GM23248 (cell line): ENCODE measurements at regions not wholly inside any gene's neighbourhood (a gene's known extent, or its start where the extent isn't known, plus 50 kb on each side); places are given as distances from the start of the nearest gene placed in this dataset.

Experiments
- DNase-seq: peaks from one replicate; pipeline ENCODE4 v3.0.0-alpha.2; 2015
- H2AFZ ChIP-seq: fragments of 200-600 bp; sonication (generic); 2 replicates; pipeline ENCODE4 v1.6.1; 2016; ENCODE audit warnings: antibody characterized with exemption
- H3F3A ChIP-seq: fragments of 200-600 bp; sonication (generic); 2 replicates; pipeline ENCODE4 v1.6.1; 2016; ENCODE audit warnings: mild to moderate bottlenecking, antibody characterized with exemption, mixed run types; ENCODE audit not compliant: insufficient read depth
- H3K27ac ChIP-seq: fragments of 200-600 bp; sonication (generic); 2 replicates; pipeline ENCODE4 v1.5.1; 2016; ENCODE audit warnings: mild to moderate bottlenecking
- H3K27me3 ChIP-seq: fragments of 200-600 bp; sonication (generic); replicated peaks from 2 replicates; pipeline ENCODE4 v1.6.1; 2016; ENCODE audit warnings: mild to moderate bottlenecking; ENCODE audit not compliant: insufficient read depth
- H3K36me3 ChIP-seq: fragments of 200-600 bp; sonication (generic); 2 replicates; pipeline ENCODE4 v1.6.1; 2016; ENCODE audit warnings: low read depth, mild to moderate bottlenecking
- H3K4me1 ChIP-seq: fragments of 200-600 bp; sonication (generic); 2 replicates; pipeline ENCODE4 v1.6.1; 2016; ENCODE audit warnings: mild to moderate bottlenecking; ENCODE audit not compliant: insufficient read depth
- H3K4me2 ChIP-seq: fragments of 200-600 bp; sonication (generic); one replicate; pipeline ENCODE4 v1.6.1; 2016; ENCODE audit warnings: mild to moderate bottlenecking; ENCODE audit not compliant: unreplicated experiment
- H3K4me3 ChIP-seq: fragments of 200-600 bp; sonication (generic); 2 replicates; pipeline ENCODE4 v1.5.1; 2016; ENCODE audit warnings: mild to moderate bottlenecking
- H3K79me2 ChIP-seq: fragments of 200-600 bp; sonication (generic); 2 replicates; pipeline ENCODE4 v1.6.1; 2016; ENCODE audit warnings: mild to moderate bottlenecking; ENCODE audit not compliant: insufficient read depth
- H3K9ac ChIP-seq: fragments of 200-600 bp; sonication (generic); 2 replicates; pipeline ENCODE4 v1.6.1; 2016; ENCODE audit warnings: mild to moderate bottlenecking
- H3K9me2 ChIP-seq: fragments of 200-600 bp; sonication (generic); 2 replicates; pipeline ENCODE4 v1.6.1; 2016; ENCODE audit warnings: mixed run types, mild to moderate bottlenecking, moderate library complexity; ENCODE audit not compliant: insufficient read depth
- H3K9me3 ChIP-seq: fragments of 200-600 bp; sonication (generic); one replicate; pipeline ENCODE4 v1.6.1; 2017; ENCODE audit warnings: low read depth
- H4K20me1 ChIP-seq: fragments of 200-600 bp; sonication (generic); 2 replicates; pipeline ENCODE4 v1.6.0; 2016; ENCODE audit not compliant: insufficient read depth
- EZH2 ChIP-seq: fragments of 200-600 bp; sonication (generic); IDR thresholded peaks from 2 replicates; pipeline ENCODE4 v1.6.1; 2018; ENCODE audit warnings: antibody characterized with exemption, mild to moderate bottlenecking; ENCODE audit not compliant: insufficient read depth, poor library complexity, severe bottlenecking
- EZH2phosphoT487 ChIP-seq: fragments of 200-600 bp; sonication (generic); IDR thresholded peaks from 2 replicates; pipeline ENCODE4 v1.6.1; 2018; ENCODE audit warnings: antibody characterized with exemption, moderate library complexity, mild to moderate bottlenecking, low read depth; ENCODE audit not compliant: insufficient read depth
- WGBS, 2 experiments: methylation state at CpG; one replicate each; pipeline ENCODE4 v1.1.6; 2015 to 2017; ENCODE audit warnings: low lambda C conversion rate in 2 of 2, low coverage in 1 of 2; ENCODE audit errors: missing lambda C conversion rate in 2 of 2; 5-methylcytosine and 5-hydroxymethylcytosine counted together
- in situ Hi-C: fragments of 300-500 bp; cut with MboI; formaldehyde crosslinking; loops from 2 replicates; pipeline ENCODE4 v1.15.0; 2020

- peak; percentile 71 for DNase-seq
- Histone ChIP-seq H3K4me3 (no peak overlapping the region), H3F3A (no peaks in the 10 kb centered on the region), H3K9me3 (no peaks in the 10 kb centered on the region), H3K9ac (no peak overlapping the region), H3K27me3 (no peaks in the 10 kb centered on the region), H3K9me2 (no peaks in the 10 kb centered on the region), H3K4me1 (peaks cover 19% of the 10 kb centered on the region), H3K27ac (no peak overlapping the region), H3K36me3 (no peaks in the 10 kb centered on the region), H3K79me2 (no peaks in the 10 kb centered on the region), H4K20me1 (no peaks in the 10 kb centered on the region), H3K4me2 (no peak overlapping the region), H2AFZ (no peak overlapping the region)
- TF ChIP-seq EZH2phosphoT487 (no peak), EZH2 (no peak)
- 0 to 19% methylated on average over 2 of the region's 2 CpGs for WGBS, 2 experiments
- in situ Hi-C loops = no loop called here
Measured at GRCh38 chrY:8994001-8994400, 343.3 kb upstream of the TSPY4 start.

DNA sequence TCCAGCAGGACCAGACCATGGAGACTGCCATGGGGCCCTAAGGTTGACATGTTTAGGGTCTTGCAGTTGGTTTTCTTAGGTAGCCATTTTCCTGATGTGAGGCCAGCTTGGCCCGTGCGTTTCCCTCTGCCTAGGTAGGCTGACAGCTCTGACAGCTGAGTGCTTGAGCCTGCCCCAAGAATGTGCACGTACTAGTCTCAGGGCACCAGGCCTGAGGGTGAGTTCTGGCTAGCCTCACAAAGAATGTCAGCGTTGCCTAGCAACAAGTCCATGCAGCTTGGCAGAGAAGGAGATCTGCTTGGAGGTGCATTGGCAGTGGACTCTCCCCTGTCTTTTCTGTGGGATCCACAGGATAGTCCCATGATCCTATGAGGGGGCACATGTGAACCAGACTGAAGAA is 336.0 kb upstream of the TSPY4 start:
- no peaks in the 10 kb centered on the region for H4K20me1 ChIP-seq
- H3K27ac ChIP-seq = no peak overlapping the region
- no peak for DNase-seq
- TF ChIP-seq EZH2phosphoT487 (no peak), EZH2 (no peak)
- no peak overlapping the region for H2AFZ ChIP-seq
- H3K9me2 ChIP-seq = no peaks in the 10 kb centered on the region
- WGBS, 2 experiments = 75 to 83% methylated on average over 3 to 4 of the region's 4 CpGs
- H3K4me1 ChIP-seq = no peaks in the 10 kb centered on the region
- no peaks in the 10 kb centered on the region for H3K36me3 ChIP-seq
- no peaks in the 10 kb centered on the region for H3F3A ChIP-seq
- H3K79me2 ChIP-seq = no peaks in the 10 kb centered on the region
- no peak overlapping the region for H3K9ac ChIP-seq
- no peak overlapping the region for H3K4me2 ChIP-seq
- no peak overlapping the region for H3K4me3 ChIP-seq
- H3K27me3 ChIP-seq = no peaks in the 10 kb centered on the region
- H3K9me3 ChIP-seq = no peaks in the 10 kb centered on the region
- in situ Hi-C loops = no loop called here

DNA sequence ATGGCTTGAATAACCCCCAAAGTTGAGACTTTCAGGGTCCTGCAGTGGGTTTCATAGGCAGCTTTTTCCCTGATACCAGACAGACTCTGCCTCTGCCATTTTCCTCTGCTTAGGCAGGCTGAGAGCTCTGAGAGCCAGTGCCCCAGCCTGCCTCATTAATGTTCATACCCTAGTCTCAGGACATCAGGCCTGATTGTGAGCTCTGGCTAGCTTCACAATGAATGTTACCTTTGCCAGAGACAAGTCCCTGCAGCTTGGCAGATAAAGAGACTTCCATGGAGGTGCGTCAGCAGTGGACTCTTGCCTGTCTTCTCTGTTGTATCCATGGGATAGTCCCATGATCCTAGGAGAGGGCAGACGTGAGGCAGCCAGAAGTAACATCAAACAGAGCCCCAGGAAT is 333.5 kb upstream of the TSPY4 start:
- H3K27ac ChIP-seq = no peak overlapping the region
- no peaks in the 10 kb centered on the region for H3K36me3 ChIP-seq
- H3K4me2 ChIP-seq = no peak overlapping the region
- no peaks in the 10 kb centered on the region for H3K79me2 ChIP-seq
- in situ Hi-C loops = no loop called here
- no peaks in the 10 kb centered on the region for H3K9me2 ChIP-seq
- DNase-seq = no peak
- H4K20me1 ChIP-seq = no peaks in the 10 kb centered on the region
- H3K9me3 ChIP-seq = no peaks in the 10 kb centered on the region
- H2AFZ ChIP-seq = no peak overlapping the region
- WGBS, 2 experiments = 79 to 80% methylated on average over 2 of the region's 2 CpGs
- no peaks in the 10 kb centered on the region for H3K27me3 ChIP-seq
- H3K4me1 ChIP-seq = no peaks in the 10 kb centered on the region
- H3K9ac ChIP-seq = no peak overlapping the region
- H3F3A ChIP-seq = no peaks in the 10 kb centered on the region
- no peak overlapping the region for H3K4me3 ChIP-seq
- TF ChIP-seq EZH2phosphoT487 (no peak), EZH2 (no peak)

GRCh38 chrY:9008648-9009047 is 328.6 kb upstream of the TSPY4 start:
- Histone ChIP-seq H3K9me2 (no peaks in the 10 kb centered on the region), H3K4me1 (no peaks in the 10 kb centered on the region), H4K20me1 (no peaks in the 10 kb centered on the region), H3K79me2 (no peaks in the 10 kb centered on the region), H3K27me3 (no peaks in the 10 kb centered on the region), H3K36me3 (no peaks in the 10 kb centered on the region), H3F3A (no peaks in the 10 kb centered on the region), H3K4me2 (no peak overlapping the region), H3K9ac (no peak overlapping the region), H2AFZ (no peak overlapping the region), H3K4me3 (no peak overlapping the region), H3K9me3 (no peaks in the 10 kb centered on the region), H3K27ac (no peak overlapping the region)
- in situ Hi-C loops = no loop called here
- DNase-seq = peak; percentile 40
- TF ChIP-seq EZH2phosphoT487 (no peak), EZH2 (no peak)
- WGBS, 2 experiments = 58 to 71% methylated on average over 2 to 3 of the region's 3 CpGs

DNA sequence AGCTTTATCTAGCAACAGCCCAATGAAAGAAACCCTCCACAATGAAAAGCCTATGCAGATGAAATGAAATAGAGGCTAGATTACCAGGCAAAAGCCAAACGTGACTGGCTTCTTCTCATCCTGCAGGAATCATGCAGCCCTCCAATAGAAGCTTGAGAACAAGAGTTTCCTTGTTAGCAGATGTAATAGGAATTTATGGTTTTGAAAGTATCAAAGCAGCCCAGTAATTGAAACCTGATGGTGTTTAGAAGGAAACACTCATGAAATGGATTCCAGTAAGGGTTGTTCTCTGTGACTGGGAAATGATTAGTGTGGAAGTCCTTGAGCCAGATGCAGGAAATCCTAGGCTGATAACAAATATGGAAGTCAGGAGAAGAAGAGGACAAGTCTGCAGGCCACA is 320.3 kb upstream of the TSPY4 start:
- H3K27ac ChIP-seq = no peak overlapping the region
- no peaks in the 10 kb centered on the region for H3K79me2 ChIP-seq
- no peak overlapping the region for H2AFZ ChIP-seq
- DNase-seq = peak; percentile 55
- H4K20me1 ChIP-seq = no peaks in the 10 kb centered on the region
- H3K9me3 ChIP-seq = no peaks in the 10 kb centered on the region
- 0 to 17% methylated on average over 1 of the region's 1 CpG for WGBS, 2 experiments
- no peak overlapping the region for H3K9ac ChIP-seq
- H3K4me1 ChIP-seq = no peaks in the 10 kb centered on the region
- in situ Hi-C loops = no loop called here
- H3K27me3 ChIP-seq = no peaks in the 10 kb centered on the region
- H3K4me2 ChIP-seq = no peak overlapping the region
- H3K9me2 ChIP-seq = no peaks in the 10 kb centered on the region
- H3K36me3 ChIP-seq = no peaks in the 10 kb centered on the region
- H3F3A ChIP-seq = no peaks in the 10 kb centered on the region
- TF ChIP-seq EZH2phosphoT487 (no peak), EZH2 (no peak)
- no peak overlapping the region for H3K4me3 ChIP-seq
